ENCODE measurements at regions not wholly inside any gene's neighbourhood (a gene's known extent, or its start where the extent isn't known, plus 50 kb on each side); places are given as distances from the start of the nearest gene placed in this dataset.

DNA sequence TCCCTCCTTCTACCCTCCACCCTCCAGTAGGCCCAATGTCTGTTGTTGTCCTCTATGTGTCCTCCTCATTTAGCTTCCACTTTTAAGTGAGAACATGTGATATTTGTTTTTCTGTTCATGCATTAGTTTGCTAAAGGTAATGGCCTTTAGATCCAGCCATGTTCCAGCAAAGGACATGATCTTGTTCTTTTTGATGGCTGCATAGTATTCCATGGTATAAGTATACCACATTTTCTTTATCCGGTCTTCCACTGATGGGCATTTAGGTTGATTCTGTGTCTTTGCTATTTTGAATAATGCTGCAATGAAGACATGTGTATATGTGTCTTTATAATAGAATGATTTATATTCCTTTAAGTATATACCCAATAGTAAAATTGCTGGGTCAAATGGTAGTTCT is 232.5 kb upstream of the PRR16 start:
- no peak for DNase-seq (ENCODE audit: low read depth)

DNA sequence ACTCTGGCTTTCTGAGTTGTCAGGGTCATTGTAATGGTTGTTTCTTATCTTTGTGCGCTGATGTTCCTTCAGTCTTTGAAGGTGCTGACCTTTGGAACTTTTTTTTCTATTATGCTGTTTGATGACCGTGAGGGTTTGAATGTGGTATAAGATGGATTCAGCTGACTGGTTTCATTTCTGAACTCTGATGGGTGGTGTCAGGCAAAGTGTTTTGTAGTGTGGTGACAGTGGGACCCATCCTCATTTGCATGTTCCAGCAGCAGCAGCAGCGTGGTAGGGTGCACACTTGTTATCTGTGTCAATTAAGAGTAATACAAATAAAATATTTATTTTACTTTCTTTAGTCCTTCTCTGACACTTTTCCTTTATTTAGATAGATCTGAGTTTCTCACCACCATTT is 227.7 kb upstream of the PRR16 start:
- no peak for DNase-seq (ENCODE audit: low read depth)

DNA sequence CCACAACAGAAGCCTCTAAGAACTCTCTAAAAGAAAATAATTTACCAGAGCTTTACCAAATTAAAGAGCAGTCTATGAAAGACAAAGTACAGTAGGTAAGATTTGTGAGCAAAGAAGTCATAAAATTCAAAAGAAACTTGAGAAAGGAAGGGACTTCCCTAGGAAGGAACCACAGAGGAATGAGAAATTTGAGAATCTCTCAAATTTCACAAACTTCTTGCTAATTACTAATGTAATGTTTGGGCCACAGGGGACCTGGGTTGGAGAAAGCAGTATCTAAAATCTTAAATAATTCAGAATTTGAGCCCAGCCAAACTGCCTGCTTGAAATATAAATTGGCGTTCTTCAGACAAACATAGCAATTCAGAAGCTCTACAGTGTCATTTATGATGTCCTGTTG is 225.0 kb upstream of the PRR16 start:
- DNase-seq (ENCODE audit: low read depth) = no peak

DNA sequence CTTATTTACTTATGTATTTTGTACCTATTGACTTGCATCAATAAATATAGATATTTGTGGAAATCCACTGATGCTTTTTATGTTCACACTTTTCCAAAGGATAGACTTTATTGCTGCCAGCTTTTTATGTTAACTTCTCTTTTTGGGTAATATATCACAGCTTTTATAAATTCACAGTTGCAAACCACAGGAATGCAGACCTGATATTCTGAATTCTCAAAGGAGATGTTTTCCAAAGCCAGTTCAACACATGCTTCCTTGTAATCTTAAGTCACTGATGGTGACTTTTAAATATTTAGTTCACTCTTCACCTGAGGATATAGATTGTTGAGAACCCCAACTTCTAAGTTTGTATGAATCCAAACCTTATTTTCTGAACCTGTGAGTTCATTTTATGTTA is 223.4 kb upstream of the PRR16 start:
- DNase-seq (ENCODE audit: low read depth) = no peak

DNA sequence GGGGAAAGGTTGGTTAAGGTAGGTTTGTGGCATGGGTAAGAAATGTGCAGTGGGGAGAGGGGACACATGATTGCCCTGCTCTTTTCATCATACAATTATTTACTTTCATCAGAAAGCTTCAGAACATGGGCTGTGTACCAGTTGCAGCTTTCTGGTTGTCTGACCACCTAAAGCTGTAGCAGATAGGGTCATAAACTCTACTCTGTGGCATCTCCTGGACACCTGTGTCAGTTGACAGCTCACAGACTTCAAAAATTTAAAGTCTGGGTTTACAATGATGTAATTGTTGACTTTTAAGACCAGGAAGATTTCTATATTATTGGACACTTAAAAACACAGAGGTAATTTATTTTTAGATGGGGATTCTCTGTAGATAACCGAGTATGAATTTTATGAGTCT is 222.7 kb upstream of the PRR16 start:
- DNase-seq (ENCODE audit: low read depth) = no peak

DNA sequence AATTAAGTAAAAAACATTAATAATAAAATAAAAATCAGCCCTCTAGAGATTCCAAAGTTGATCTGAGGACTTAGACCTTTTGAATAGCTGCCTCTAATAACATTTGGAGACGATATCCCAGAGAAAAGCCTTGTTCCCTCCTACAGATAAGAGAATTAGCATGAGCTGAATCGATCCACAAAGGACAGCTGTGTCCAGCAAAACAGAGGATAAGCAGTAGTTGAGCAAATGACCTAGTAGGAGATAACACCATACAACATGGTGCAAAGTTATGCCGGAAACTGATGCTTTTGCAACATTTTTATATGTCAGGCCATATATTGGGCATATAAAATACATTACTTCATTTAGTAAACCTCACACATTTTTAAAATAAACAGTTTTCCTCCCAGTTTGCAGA is 212.2 kb upstream of the PRR16 start:
- DNase-seq (ENCODE audit: low read depth) = no peak

DNA sequence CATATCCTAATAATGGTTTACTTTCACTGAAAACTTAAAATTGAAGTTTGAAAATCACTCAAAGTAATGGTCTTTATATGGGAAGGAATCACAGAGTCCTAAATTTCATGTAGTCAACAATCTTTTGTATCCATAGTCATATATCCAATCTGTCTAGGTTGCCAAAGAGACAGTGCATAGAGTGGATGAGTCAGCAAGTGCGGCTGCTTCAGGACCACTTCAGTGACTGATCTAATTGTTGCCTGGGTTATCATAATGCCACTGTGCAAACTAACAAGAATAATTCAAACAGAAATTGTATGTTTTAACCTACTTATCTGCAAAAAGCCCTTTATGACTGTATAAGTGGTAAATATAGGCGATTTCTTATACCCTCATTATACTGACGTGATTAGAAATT is 211.3 kb upstream of the PRR16 start:
- peak; percentile 54 for DNase-seq (ENCODE audit: low read depth)

DNA sequence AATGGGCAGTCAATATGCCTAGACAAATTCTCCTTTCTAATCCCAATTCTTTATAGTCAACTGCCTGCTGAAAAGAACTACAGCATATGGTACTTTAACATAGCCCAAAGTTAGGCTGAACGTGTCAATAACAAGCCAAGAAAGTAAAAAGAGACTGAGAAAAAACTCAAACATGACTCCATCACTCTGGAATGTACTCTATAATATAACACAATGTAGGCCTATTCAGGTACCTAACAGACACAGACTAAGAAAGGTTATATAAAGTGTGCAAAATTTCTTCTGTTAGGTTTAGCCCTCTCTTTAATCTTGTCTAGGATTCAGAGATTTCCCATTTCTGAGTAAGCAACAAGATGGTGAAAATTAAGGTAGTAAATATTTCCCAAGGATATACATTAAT is 209.7 kb upstream of the PRR16 start:
- peak; percentile 18 for DNase-seq (ENCODE audit: low read depth)

DNA sequence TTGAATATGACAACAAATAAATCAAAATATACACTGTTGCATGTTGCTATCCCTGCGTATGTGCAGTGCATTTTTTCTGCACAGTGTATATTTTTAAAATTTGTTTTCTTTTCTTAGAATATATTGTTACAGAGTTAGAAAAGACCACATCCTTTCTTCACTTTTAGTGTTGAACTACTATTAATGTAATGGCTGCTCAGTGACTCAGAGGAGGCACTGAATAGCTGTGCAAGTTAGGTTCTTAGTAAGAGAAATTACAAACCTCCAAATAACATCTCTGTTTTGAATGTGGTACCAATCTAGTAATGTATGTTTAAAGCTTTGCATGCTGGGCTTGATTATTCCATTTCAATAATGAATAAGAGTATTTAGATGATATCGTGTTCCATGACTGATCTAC is 208.9 kb upstream of the PRR16 start:
- DNase-seq (ENCODE audit: low read depth) = peak; percentile 3

DNA sequence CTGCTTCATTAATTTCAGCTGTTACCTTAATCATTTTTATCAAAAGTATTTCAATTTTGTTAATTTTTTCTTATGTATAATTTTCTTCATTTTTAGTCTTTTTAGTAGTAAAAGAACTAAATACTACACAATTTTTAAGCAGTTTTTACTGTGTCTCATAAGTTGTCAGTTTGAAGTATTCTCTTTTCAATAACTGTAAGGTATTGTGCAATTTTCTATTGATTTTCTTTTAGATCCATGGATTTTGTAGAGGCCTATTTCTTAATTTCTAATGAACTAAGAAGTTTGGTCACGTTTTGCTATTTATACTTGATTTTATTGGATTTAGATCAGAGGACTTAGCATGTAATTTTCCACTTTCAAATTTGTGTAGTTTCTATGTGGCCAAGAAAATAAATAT is 207.7 kb upstream of the PRR16 start:
- no peak for DNase-seq (ENCODE audit: low read depth)

DNA sequence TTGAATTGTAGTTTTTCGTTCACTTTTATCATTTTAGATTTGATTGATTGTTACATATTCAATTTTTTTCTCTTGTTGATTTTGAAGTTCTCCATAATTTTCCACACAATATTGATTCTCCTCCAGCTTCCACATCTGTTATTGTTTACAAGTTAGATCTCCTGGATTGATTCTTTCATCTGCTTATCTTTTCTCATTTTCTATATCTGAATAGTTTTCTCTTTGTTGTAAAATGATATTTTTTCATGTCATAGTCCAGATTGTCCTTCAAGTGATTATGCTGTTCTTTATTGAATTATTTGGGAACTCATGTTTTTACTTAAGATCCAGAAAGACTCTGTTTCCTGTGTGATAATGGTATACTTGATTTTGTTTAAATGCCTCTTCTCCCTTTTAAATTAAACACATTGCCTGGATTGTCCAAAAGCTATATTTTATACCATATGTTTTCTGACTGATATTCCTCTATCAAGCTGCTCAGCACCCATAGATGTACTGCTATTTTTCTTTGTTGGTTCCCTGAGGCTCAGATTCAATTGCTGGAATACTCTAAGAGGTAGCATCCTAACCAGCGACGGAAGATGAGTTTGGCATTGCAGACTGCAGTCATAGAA is 206.6 kb upstream of the PRR16 start:
- no peak for DNase-seq (ENCODE audit: low read depth)

DNA sequence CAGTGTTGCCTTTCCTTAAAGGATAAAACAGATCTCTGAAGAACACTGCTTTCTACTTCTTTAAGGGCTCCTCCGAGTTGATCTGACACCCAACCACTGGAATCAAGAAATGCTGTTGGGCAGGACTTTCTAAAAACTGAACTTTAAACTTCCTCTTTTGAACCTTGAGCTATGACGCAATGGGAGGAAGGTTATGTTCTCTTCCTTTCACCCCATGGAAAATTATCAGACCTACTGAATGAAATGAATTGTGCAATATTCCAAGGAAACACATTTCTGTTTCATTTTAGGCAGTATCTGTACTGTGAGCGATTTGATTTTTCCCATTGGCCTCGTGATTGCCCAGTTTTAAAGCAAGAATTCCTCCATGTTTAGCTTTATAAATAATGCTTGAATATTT is 206.0 kb upstream of the PRR16 start:
- no peak for DNase-seq (ENCODE audit: low read depth)

DNA sequence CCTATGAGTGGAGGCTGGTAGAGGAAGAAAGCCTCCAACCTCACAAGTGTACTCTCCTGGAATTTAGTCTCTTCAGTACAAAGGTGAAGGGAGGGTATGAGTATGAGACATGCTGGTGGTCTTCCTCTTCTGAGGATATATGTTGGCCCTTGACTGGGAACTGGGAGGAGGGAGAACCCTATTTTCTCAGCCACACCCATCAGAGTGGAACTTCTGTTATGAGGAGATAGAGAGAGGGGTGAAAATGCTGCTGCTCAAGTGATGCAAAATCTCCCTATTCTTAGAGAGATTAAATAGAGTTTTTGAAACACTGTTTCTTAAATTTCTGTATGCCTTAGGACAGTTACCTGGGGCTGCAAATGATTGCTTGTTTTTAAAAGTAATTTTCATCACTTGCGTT is 203.4 kb upstream of the PRR16 start:
- DNase-seq (ENCODE audit: low read depth) = no peak

DNA sequence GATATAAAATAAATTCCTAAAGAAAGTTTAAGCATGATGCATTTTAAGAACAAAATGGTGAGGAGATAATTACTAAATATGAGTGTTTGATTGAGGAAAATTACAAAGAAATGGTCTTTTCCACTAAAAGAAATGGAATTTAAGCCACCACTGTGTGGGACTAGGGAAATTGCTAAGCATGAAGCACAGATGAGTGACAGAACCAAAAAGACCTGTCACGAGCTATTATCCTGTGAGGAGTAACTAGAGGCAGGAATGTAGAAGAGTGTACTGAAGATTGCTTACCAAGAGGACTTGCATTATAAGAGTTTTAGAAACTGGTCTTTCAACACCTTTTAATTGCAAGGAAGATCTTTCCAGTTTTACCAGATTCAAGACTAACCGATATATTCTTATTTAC is 193.6 kb upstream of the PRR16 start:
- no peak for DNase-seq (ENCODE audit: low read depth)

DNA sequence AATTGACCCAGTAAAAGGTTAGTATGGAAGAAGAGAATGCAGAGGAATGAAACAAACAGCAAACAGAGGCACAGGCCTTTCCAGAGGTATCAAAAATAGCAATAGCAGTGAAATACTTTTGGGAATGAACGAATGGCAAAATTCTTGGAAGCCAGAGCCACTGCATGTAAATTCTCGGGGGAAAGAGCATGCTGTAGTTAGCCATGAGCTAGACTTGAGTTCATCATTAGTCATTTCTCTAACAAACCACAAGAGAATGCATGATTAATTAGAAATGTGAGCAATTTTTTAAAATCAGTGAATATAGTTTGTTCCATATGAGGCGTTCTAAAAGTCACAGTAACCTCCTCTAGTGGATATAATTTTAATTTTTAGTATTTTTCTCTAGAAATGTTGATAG is 170.3 kb upstream of the PRR16 start:
- DNase-seq (ENCODE audit: low read depth) = peak; percentile 93

DNA sequence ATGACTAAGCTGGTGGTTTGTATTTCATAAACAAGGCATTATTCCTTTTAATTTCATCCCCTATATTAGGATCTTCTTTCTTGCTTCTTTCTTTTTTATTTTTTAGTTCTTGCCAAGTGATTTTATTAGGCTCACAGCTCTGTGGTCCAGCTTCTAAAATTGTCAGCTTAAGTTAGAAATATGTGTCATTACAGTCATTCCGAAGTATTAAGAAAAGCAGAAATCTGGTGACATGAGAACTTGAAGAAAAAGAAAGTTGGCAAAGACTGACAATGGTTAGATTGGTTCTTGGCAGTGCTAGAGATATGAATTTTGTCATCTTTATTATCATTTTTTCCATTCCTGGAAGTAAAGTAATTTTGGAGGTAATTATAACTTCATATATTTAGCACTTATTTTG is 166.5 kb upstream of the PRR16 start:
- DNase-seq (ENCODE audit: low read depth) = peak; percentile 34

DNA sequence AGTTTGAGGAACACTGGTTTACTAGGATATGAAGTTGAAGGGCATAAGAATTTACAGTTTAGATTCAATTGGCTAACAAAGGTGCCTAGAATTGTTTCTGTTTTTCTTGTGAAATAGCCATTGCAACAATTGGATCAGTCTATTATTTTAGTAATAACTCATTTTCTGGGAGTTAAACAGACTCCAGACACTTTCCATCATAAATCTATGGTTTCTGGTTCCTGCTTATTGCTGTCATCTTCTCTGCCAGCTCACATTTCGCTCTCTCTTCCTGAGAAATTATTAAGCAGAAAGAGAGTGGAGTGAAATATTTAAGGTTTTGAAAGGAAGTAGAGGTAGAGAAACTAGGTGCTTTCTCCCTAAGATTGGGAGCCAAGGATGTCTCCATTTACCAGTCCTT is 165.1 kb upstream of the PRR16 start:
- no peak for DNase-seq (ENCODE audit: low read depth)

DNA sequence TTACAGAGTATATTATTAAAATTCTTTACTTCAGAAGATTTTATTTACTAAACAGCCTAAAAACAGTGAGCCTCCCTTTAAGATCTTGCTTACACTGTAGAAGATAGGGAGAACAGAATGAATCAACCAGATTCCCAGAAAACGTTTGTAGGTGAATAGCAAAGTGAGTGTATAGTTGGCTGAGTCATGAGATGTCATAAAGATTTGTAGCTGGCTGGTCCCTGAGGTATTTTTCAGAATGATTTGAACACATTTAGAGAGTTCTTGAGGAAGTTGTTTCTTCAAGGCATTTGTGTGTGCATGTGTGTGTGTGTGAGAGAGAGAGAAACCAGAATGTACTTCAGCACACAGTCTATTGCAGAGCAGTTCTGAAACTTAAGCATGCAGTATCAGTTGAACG is 159.4 kb upstream of the PRR16 start:
- DNase-seq (ENCODE audit: low read depth) = peak; percentile 87

DNA sequence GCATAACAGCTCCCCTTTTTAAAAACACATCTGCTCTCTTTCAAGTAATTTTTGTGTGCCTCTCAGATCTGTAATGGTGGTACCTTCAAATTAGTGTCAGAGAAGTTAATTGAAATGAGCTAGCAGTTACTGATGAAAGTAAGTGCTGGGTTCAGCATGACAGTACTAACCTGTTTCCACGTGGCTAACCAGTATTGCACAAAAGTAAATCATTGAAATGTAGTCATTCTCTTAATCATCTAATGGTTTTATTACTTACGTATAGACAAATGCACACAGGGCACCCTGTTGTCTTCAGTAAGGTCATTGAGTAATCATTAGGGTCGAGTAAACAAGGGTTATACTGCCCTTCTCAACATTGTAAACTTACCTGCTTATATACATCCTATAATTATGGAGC is 157.8 kb upstream of the PRR16 start:
- DNase-seq (ENCODE audit: low read depth) = peak; percentile 80

DNA sequence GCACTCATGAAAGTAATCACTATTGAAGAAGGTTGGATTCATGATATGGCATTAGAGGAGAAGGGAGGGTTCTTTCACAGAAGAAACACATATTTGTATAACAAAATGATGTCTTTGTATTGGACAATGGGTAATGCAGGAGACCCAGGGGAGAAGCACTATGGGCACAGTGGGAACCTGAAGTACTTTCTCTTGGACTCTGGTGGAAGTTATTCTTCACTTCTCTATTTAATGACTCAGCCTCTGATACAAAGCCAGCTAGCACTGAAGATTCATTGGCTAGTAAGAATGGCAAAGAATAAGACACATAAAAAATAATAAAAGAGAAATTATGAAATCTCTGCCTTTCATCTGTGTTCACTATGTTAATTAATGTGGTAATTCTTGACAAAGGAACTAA is 149.9 kb upstream of the PRR16 start:
- DNase-seq (ENCODE audit: low read depth) = no peak

DNA sequence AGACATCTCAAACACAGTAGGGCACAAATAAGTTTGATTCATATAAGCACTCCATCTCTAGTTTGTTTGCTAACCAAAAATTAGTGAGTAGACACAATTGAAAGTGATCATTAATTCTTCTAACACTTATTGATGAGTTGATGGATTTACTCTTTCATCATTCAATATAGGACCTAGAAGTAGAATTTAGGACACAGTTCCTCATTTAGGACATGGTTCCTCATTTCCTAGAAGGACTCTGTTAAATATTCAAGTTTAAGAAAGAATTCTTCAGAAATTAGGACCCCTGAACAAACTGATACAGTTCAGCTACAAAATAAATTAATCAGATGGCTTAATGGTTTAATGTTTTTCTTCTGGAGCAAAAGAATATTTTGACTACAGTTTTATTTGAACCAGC is 143.5 kb upstream of the PRR16 start:
- no peak for DNase-seq (ENCODE audit: low read depth)

DNA sequence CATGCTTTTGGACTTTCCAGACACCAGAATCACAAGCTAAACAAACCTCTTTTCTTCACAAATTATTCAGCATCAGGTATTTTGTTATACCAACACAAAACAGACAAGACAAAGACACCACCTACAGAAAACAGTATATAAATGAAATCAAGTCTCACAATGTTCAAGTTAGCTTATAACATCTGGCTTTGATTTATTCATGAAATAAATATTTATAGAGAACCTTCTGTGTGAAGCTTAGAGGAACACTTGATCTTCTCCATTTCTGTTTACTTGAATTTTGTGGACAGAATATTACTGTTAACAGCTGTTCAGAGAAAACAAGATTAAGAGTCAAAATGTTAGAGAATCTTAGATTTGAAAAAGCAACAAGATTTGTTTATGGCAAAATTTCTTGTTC is 137.4 kb upstream of the PRR16 start:
- no peak for DNase-seq (ENCODE audit: low read depth)

DNA sequence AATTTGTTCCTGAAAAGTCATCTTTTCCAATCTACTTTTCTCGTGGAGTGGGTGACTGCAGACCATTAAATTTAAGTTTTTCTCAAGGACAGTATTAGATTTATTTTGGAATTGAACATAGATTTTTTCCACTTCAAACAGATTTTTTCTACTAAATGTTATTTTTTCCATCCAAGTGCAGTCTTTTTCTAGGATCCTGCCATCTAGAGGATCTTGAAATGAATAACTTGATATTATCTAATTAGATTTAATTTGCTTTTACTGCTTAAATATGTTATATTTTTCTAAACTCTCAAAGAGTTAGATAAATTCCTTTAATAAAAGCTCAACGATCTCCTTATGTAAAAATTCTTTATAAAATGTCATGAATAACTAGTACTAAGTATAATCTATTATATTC is 136.9 kb upstream of the PRR16 start:
- DNase-seq (ENCODE audit: low read depth) = peak; percentile 42

DNA sequence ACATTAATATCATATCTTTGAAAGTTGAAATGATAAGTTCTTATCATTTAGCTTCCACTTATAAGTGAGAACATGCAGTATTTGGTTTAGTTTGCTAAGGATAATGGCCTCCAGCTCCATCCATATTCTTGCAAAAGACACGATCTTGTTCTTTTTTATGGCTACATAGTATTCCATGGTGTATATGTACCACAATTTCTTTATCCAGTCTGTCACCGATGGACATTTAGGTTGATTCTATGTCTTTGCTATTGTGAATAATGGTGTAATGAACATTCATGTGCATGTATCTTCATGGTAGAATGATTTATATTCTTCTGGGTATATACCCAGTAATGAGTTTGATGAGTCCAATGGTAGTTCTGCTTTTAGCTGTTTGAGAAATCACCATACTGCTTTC is 135.0 kb upstream of the PRR16 start:
- DNase-seq (ENCODE audit: low read depth) = no peak

DNA sequence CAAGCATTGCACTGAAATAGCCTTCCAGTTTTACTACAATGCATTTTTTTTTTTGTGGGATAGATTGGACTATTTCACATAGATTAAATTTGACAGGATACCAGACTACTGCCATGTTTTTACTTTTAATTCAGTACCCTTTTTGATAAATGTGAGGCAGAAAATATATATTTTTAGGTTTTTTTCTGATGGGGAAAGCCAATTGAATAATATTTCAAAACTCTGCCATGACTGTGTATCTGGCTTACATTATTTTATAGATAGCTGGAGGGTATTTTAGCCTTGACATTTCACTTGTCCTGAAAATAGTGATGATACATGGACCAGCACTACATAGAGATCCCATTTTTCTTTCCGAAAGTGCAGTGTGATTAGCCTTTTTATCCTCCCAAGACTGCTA is 133.5 kb upstream of the PRR16 start:
- DNase-seq (ENCODE audit: low read depth) = no peak

Data from ELR (cell line).